HG03354 (cell line): ENCODE measurements at regions not wholly inside any gene's neighbourhood (a gene's known extent, or its start where the extent isn't known, plus 50 kb on each side); places are given as distances from the start of the nearest gene placed in this dataset.
"Not testable (repeated sequence)": the region's sequence is repeated elsewhere in the genome, so short reads cannot be mapped to it uniquely, and the experiment has no call there.

Experiments
- ATAC-seq: cut with Tn5 transposase; IDR thresholded peaks from one replicate; pipeline ENCODE4 v1.9.1; 2021; ENCODE audit warnings: mild to moderate bottlenecking; ENCODE audit not compliant: unreplicated experiment, poor library complexity, severe bottlenecking

- no peak for ATAC-seq
Observed at GRCh38 chr22:35177811-35178210, 79.5 kb upstream of the HMGXB4 start.

- ATAC-seq = no peak
Observed at GRCh38 chr22:35178446-35178845, 78.8 kb upstream of the HMGXB4 start.

GRCh38 chr22:35183917-35184316 lies 73.4 kb upstream of the HMGXB4 start:
- no peak for ATAC-seq

GRCh38 chr22:35186492-35186891 lies 70.8 kb upstream of the HMGXB4 start:
- ATAC-seq = no peak

GRCh38 chr22:35188930-35189329 lies 68.4 kb upstream of the HMGXB4 start:
- ATAC-seq = not testable (repeated sequence)

- ATAC-seq = no peak
Observed at GRCh38 chr22:35189559-35189958, 67.7 kb upstream of the HMGXB4 start.

GRCh38 chr22:35191412-35191811 lies 65.9 kb upstream of the HMGXB4 start:
- ATAC-seq = no peak

GRCh38 chr22:35192129-35192918 lies 65.0 kb upstream of the HMGXB4 start:
- ATAC-seq = no peak

- ATAC-seq = no peak
Observed at GRCh38 chr22:35195226-35195625, 62.1 kb upstream of the HMGXB4 start.

- no peak for ATAC-seq
Observed at GRCh38 chr22:35195821-35196220, 61.5 kb upstream of the HMGXB4 start.

GRCh38 chr22:35197071-35197470 lies 60.2 kb upstream of the HMGXB4 start:
- ATAC-seq = no peak

- no peak for ATAC-seq
Observed at GRCh38 chr22:35197886-35198285, 59.4 kb upstream of the HMGXB4 start.

- ATAC-seq = no peak
Observed at GRCh38 chr22:35198738-35199137, 58.6 kb upstream of the HMGXB4 start.

- no peak for ATAC-seq
Observed at GRCh38 chr22:35202376-35202775, 54.9 kb upstream of the HMGXB4 start.

- no peak for ATAC-seq
Observed at GRCh38 chr22:35203583-35203982, 53.7 kb upstream of the HMGXB4 start.

- ATAC-seq = no peak
Observed at GRCh38 chr22:35204807-35205775, 52.2 kb upstream of the HMGXB4 start.

GRCh38 chr22:35205961-35206360 lies 51.3 kb upstream of the HMGXB4 start:
- no peak for ATAC-seq

- ATAC-seq = no peak
Observed at GRCh38 chr22:35206889-35207288, 50.4 kb upstream of the HMGXB4 start.
